ENCODE measurements at regions not wholly inside any gene's neighbourhood (a gene's known extent, or its start where the extent isn't known, plus 50 kb on each side); places are given as distances from the start of the nearest gene placed in this dataset.

- no peak for TF ChIP-seq POLR2AphosphoS5 (IDR thresholded peaks at IDR 0.05; ENCODE audit: low read depth, low read length)
- no peak for TF ChIP-seq POLR2A (IDR thresholded peaks at IDR 0.05; ENCODE audit: low read depth, low read length)
- TF ChIP-seq SPI1 (IDR thresholded peaks at IDR 0.05; ENCODE audit: low read depth, low read length), result no peak
- TF ChIP-seq TAF1 (IDR thresholded peaks at IDR 0.05; ENCODE audit: low read depth, low read length), result no peak
- TF ChIP-seq POU2F2 (IDR thresholded peaks at IDR 0.05; ENCODE audit: low read depth, low read length), result no peak
Observed at GRCh38 chr11:16484434-16484833, 128.1 kb upstream of the SOX6 start.
